PC-9 (cell line): ENCODE measurements at regions not wholly inside any gene's neighbourhood (a gene's known extent, or its start where the extent isn't known, plus 50 kb on each side); places are given as distances from the start of the nearest gene placed in this dataset.

ENCODE experiments used
- BruUV-seq: library from RNA; stranded (reverse); fragments of 400-500 nt; replicated peaks from 2 replicates; lab custom pipeline; 2021; lab: Mats Ljungman, UMichigan
- CTCF ChIA-PET: fragments of 300-600 bp; sonication (Branson Sonifier 250); formaldehyde crosslinking; loops from one replicate; lab custom pipeline; 2022; ENCODE audit warnings: antibody characterized with exemption; lab: Charles Lee
- POLR2A ChIA-PET: fragments of 300-600 bp; sonication (Branson Sonifier 250); formaldehyde crosslinking; loops from one replicate; lab custom pipeline; 2022; ENCODE audit warnings: antibody characterized with exemption; ENCODE audit not compliant: unreplicated experiment; lab: Charles Lee
- DNase-seq, 2 experiments: peaks; one replicate each; pipeline versions ENCODE4 v3.0.0 to v3.0.0-alpha.2; 2015 to 2022; ENCODE audit warnings: mixed read lengths in 1 of 2
- H2AFZ ChIP-seq: fragments of 200-600 bp; sonication (generic); 2 replicates; pipeline ENCODE4 v1.8.1; 2017; ENCODE audit warnings: antibody characterized with exemption
- H3F3A ChIP-seq: fragments of 200-600 bp; sonication (generic); 2 replicates; pipeline ENCODE4 v1.8.1; 2017; ENCODE audit warnings: antibody characterized with exemption, mild to moderate bottlenecking, low read depth; ENCODE audit not compliant: insufficient read depth
- H3K27ac ChIP-seq: fragments of 200-600 bp; sonication (generic); 2 replicates; pipeline ENCODE4 v1.6.1; 2016; ENCODE audit warnings: mixed run types
- H3K27me3 ChIP-seq: fragments of 200-600 bp; sonication (generic); 2 replicates; pipeline ENCODE4 v1.6.1; 2016; ENCODE audit warnings: low read depth, mixed run types; ENCODE audit not compliant: insufficient read depth
- H3K36me3 ChIP-seq: fragments of 200-600 bp; sonication (generic); 2 replicates; pipeline ENCODE4 v1.6.1; 2016; ENCODE audit warnings: low read depth, mixed run types
- H3K4me1 ChIP-seq: fragments of 200-600 bp; sonication (generic); replicated peaks from 2 replicates; pipeline ENCODE4 v1.6.1; 2016; ENCODE audit warnings: mixed run types; ENCODE audit not compliant: insufficient read depth
- H3K4me2 ChIP-seq: fragments of 200-600 bp; sonication (generic); 2 replicates; pipeline ENCODE4 v1.6.1; 2017; ENCODE audit warnings: mixed run types
- H3K4me3 ChIP-seq: fragments of 200-600 bp; sonication (generic); 2 replicates; pipeline ENCODE4 v1.6.1; 2016; ENCODE audit warnings: mixed run types
- H3K79me2 ChIP-seq: fragments of 200-600 bp; sonication (generic); 2 replicates; pipeline ENCODE4 v1.6.1; 2017; ENCODE audit warnings: low read depth, mixed run types
- H3K9me2 ChIP-seq: fragments of 200-600 bp; sonication (generic); 2 replicates; pipeline ENCODE4 v1.8.1; 2017; ENCODE audit warnings: mild to moderate bottlenecking; ENCODE audit not compliant: insufficient read depth
- H3K9me3 ChIP-seq: fragments of 200-600 bp; sonication (generic); 2 replicates; pipeline ENCODE4 v1.8.1; 2016; ENCODE audit warnings: low read depth; ENCODE audit not compliant: insufficient read depth
- H4K20me1 ChIP-seq: fragments of 200-600 bp; sonication (generic); 2 replicates; pipeline ENCODE4 v1.8.1; 2017; ENCODE audit not compliant: insufficient read depth
- EZH2 ChIP-seq: fragments of 200-600 bp; sonication (generic); IDR thresholded peaks from 2 replicates; pipeline ENCODE4 v1.8.0; 2017; ENCODE audit warnings: antibody characterized with exemption, low read depth
- intact Hi-C: fragments of 100-400 bp; cut with micrococcal nuclease; formaldehyde crosslinking; loops from one replicate; pipeline ENCODE4 v1.10.0; 2022; ENCODE audit not compliant: unreplicated experiment
- TF ChIP-seq, protein P1 (sequence below): fragments of 200-600 bp; sonication (generic); conservative IDR thresholded peaks from 2 replicates; pipeline ENCODE4 v1.6.1; 2017; ENCODE audit warnings: mixed run types, antibody characterized with exemption, mild to moderate bottlenecking, moderate library complexity

DNA sequence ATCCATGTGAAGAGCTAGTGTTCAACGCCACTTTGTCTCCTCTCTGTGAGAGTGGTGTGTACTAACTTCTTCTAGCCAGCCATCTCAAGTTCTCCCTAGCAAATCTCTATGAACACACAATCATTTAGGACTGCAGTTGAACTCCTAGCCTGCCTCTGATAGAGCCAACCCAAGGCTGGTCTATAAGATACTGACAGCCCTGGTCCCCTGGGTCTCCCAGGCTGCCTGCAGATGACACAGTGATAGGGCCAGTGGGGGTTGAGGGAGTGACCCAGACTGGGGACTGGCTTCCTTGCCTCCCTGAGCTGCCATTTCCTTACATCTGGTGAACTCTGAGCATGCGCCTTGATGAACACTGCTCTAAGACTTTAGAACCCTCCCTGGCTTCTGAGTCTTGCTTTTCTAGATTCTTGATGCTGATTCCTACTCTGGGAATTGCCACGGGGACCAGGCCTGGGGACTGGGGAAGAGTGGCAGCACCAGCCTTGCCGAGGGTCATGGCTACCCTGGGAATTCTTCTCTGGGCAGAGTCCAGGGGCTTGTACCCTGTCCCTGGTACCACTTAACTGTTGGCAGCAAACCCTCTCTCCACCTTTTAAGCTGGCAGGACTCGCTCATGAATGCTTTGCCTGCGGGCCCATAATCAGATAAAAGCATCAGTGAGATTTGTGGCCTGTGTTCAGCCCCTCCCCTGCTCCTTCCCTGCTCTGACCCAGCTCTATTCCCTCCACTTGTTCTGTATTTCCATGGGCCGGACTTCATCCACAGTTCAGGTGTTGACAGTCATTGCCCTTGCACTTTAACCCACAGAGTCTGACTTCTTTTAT, 130.8 kb upstream of the CHD6 start:
- CTCF ChIA-PET = no interaction called here
- DNase-seq = no peak
- intact Hi-C loops = no loop called here

DNA sequence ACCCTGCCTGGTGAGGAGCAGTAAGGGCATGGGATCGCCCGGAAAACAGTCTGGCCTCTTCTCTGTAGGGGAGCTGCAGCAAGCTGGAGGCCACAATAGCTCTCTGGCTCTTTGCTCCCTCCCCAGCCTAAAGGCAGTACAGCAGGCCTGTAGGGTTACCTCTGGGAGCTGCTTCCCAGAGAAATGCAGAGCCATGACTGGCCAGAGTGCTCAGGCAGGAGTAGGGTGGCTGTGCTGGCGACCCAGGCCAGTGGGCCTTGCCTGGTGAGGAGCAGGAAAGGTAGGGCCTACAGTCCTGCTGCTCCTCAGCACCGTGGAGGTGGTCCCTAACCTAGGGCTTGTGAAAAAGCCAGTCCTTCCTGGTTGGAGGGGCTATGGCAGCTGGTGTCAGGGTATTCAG, 129.9 kb upstream of the CHD6 start:
- POLR2A ChIA-PET = no interaction called here

More for the DNA sequence above, 130.8 kb upstream of the CHD6 start:
- Histone ChIP-seq H3K4me1 (no peaks in the 10 kb centered on the region), H3K27me3 (peaks cover 37% of the 10 kb centered on the region), H3K4me3 (no peak overlapping the region), H3K79me2 (no peaks in the 10 kb centered on the region), H3F3A (no peaks in the 10 kb centered on the region), H3K9me3 (no peaks in the 10 kb centered on the region; the same call in 1 of the 2 replicates), H3K9me2 (no peaks in the 10 kb centered on the region), H3K4me2 (no peak overlapping the region), H2AFZ (no peak overlapping the region), H3K27ac (no peak overlapping the region), H3K36me3 (no peaks in the 10 kb centered on the region), H4K20me1 (no peaks in the 10 kb centered on the region)
- BruUV-seq = no TSS peak
- TF ChIP-seq EZH2 = no peak
- TF ChIP-seq, protein P1, sequence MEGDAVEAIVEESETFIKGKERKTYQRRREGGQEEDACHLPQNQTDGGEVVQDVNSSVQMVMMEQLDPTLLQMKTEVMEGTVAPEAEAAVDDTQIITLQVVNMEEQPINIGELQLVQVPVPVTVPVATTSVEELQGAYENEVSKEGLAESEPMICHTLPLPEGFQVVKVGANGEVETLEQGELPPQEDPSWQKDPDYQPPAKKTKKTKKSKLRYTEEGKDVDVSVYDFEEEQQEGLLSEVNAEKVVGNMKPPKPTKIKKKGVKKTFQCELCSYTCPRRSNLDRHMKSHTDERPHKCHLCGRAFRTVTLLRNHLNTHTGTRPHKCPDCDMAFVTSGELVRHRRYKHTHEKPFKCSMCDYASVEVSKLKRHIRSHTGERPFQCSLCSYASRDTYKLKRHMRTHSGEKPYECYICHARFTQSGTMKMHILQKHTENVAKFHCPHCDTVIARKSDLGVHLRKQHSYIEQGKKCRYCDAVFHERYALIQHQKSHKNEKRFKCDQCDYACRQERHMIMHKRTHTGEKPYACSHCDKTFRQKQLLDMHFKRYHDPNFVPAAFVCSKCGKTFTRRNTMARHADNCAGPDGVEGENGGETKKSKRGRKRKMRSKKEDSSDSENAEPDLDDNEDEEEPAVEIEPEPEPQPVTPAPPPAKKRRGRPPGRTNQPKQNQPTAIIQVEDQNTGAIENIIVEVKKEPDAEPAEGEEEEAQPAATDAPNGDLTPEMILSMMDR = no peak
- POLR2A ChIA-PET = no interaction called here

DNA sequence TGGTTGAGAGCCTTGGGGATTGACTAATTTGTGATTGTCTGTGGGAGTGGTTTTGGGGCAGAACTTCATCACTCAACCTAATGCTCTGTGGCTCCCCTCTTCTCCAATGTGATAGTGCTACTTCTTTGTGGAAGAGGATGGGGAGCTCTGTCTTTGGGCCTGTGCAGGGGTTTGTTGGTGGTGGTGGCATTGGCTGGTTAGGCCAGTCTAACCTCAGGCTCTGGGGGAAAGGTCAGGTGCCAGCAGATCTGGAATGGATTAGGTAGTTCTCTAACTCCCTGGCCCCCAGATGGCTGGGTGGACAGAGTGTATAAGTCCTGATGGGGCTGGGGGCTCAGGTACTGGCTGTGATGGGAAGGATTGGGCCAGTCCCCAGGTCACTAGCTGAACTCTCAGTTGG, 129.0 kb upstream of the CHD6 start:
- intact Hi-C loops = no loop called here
- ChIA-PET CTCF (no interaction called here), POLR2A (no interaction called here)
- no peaks in the 10 kb centered on the region for H3K36me3 ChIP-seq
- DNase-seq = no peak
- no peak overlapping the region for H2AFZ ChIP-seq
- no peaks in the 10 kb centered on the region for H3K9me2 ChIP-seq
- no peaks in the 10 kb centered on the region for H4K20me1 ChIP-seq
- H3K4me1 ChIP-seq = no peaks in the 10 kb centered on the region
- TF ChIP-seq, protein P1 = no peak
- no peak for TF ChIP-seq EZH2
- H3K9me3 ChIP-seq = no peaks in the 10 kb centered on the region; the same call in 1 of the 2 replicates
- peaks cover 53% of the 10 kb centered on the region for H3K27me3 ChIP-seq
- no peaks in the 10 kb centered on the region for H3F3A ChIP-seq
- BruUV-seq = no TSS peak
- H3K4me3 ChIP-seq = no peak overlapping the region
- no peak overlapping the region for H3K4me2 ChIP-seq
- no peaks in the 10 kb centered on the region for H3K79me2 ChIP-seq
- H3K27ac ChIP-seq = no peak overlapping the region

More for the DNA sequence above, 129.9 kb upstream of the CHD6 start:
- peaks cover 45% of the 10 kb centered on the region for H3K27me3 ChIP-seq
- no peak overlapping the region for H2AFZ ChIP-seq
- H3K27ac ChIP-seq = no peak overlapping the region
- H3K4me1 ChIP-seq = no peaks in the 10 kb centered on the region
- no peak for DNase-seq
- CTCF ChIA-PET = no interaction called here
- H3K79me2 ChIP-seq = no peaks in the 10 kb centered on the region
- intact Hi-C loops = no loop called here
- no peaks in the 10 kb centered on the region for H3F3A ChIP-seq
- H3K9me2 ChIP-seq = no peaks in the 10 kb centered on the region
- H3K36me3 ChIP-seq = no peaks in the 10 kb centered on the region
- no TSS peak for BruUV-seq
- TF ChIP-seq, protein P1 = no peak
- TF ChIP-seq EZH2 = no peak
- H3K4me2 ChIP-seq = no peak overlapping the region
- H4K20me1 ChIP-seq = no peaks in the 10 kb centered on the region
- no peak overlapping the region for H3K4me3 ChIP-seq
- no peaks in the 10 kb centered on the region; the same call in 1 of the 2 replicates for H3K9me3 ChIP-seq
